ENCODE measurements at regions not wholly inside any gene's neighbourhood (a gene's known extent, or its start where the extent isn't known, plus 50 kb on each side); places are given as distances from the start of the nearest gene placed in this dataset.

- Histone ChIP-seq H3K4me3 (ENCODE audit: low read depth, low read length, poor library complexity, severe bottlenecking) (no peak overlapping the region), H3K4me1 (ENCODE audit: insufficient read depth, low read length, poor library complexity, severe bottlenecking) (no peaks in the 10 kb centered on the region), H3K27ac (ENCODE audit: low read depth, low read length, poor library complexity, severe bottlenecking) (no peak overlapping the region), H3K27me3 (replicated peaks; ENCODE audit: insufficient read depth, low read depth, low read length, poor library complexity) (peaks cover 20% of the 10 kb centered on the region), H3K36me3 (ENCODE audit: insufficient read depth, low read length, poor library complexity, severe bottlenecking) (no peaks in the 10 kb centered on the region), H3K9me3 (ENCODE audit: low read depth, low read length, poor library complexity, severe bottlenecking) (no peaks in the 10 kb centered on the region)
- BruUV-seq (replicated peaks), result no TSS peak
- POLR2A ChIA-PET (ENCODE audit: low non-redundant PET), result no interaction called here
- no peak for DNase-seq (ENCODE audit: low spot score)
- TF ChIP-seq CTCF (conservative IDR thresholded peaks at IDR 0.05; ENCODE audit: low read depth, low read length), result no peak
- TF ChIP-seq EZH2 (IDR thresholded peaks at IDR 0.05; ENCODE audit: borderline replicate concordance, low read depth, low read length, poor library complexity, severe bottlenecking), result no peak
- CTCF ChIA-PET, result interaction anchor here (1.2 kb wide), 1 partner anchor 17 kb away, joined by 3 read pairs; no protein-coding TSS in a partner anchor
- intact Hi-C loops (cut with micrococcal nuclease; ENCODE audit: unreplicated experiment), result no loop called here
Measured at GRCh38 chr7:142355328-142355727, 97.5 kb upstream of the PRSS58 start.

GRCh38 chr7:142353147-142354060, 95.5 kb upstream of the PRSS58 start:
- peaks cover 25% of the 10 kb centered on the region for H3K27me3 ChIP-seq (replicated peaks; ENCODE audit: insufficient read depth, low read depth, low read length, poor library complexity)
- ChIA-PET POLR2A (ENCODE audit: low non-redundant PET) (no interaction called here), CTCF (interaction anchor here (0.6 kb wide), 1 partner anchor 766 kb away, joined by 4 read pairs; no protein-coding TSS in a partner anchor)
- no peak overlapping the region for H3K4me3 ChIP-seq (ENCODE audit: low read depth, low read length, poor library complexity, severe bottlenecking)
- no peak for DNase-seq (ENCODE audit: low spot score)
- no peaks in the 10 kb centered on the region for H3K4me1 ChIP-seq (ENCODE audit: insufficient read depth, low read length, poor library complexity, severe bottlenecking)
- no peaks in the 10 kb centered on the region for H3K36me3 ChIP-seq (ENCODE audit: insufficient read depth, low read length, poor library complexity, severe bottlenecking)
- intact Hi-C loops (cut with micrococcal nuclease; ENCODE audit: unreplicated experiment), result no loop called here
- no TSS peak for BruUV-seq (replicated peaks)
- no peak overlapping the region for H3K27ac ChIP-seq (ENCODE audit: low read depth, low read length, poor library complexity, severe bottlenecking)
- H3K9me3 ChIP-seq (ENCODE audit: low read depth, low read length, poor library complexity, severe bottlenecking), result no peaks in the 10 kb centered on the region
- TF ChIP-seq CTCF (conservative IDR thresholded peaks at IDR 0.05; ENCODE audit: low read depth, low read length), result no peak
- TF ChIP-seq EZH2 (IDR thresholded peaks at IDR 0.05; ENCODE audit: borderline replicate concordance, low read depth, low read length, poor library complexity, severe bottlenecking), result no peak

GRCh38 chr7:142352543-142352942, 94.7 kb upstream of the PRSS58 start:
- POLR2A ChIA-PET (ENCODE audit: low non-redundant PET), result no interaction called here
- Histone ChIP-seq H3K4me3 (ENCODE audit: low read depth, low read length, poor library complexity, severe bottlenecking) (no peak overlapping the region), H3K27me3 (replicated peaks; ENCODE audit: insufficient read depth, low read depth, low read length, poor library complexity) (peaks cover 25% of the 10 kb centered on the region), H3K4me1 (ENCODE audit: insufficient read depth, low read length, poor library complexity, severe bottlenecking) (no peaks in the 10 kb centered on the region), H3K9me3 (ENCODE audit: low read depth, low read length, poor library complexity, severe bottlenecking) (no peaks in the 10 kb centered on the region), H3K27ac (ENCODE audit: low read depth, low read length, poor library complexity, severe bottlenecking) (no peak overlapping the region), H3K36me3 (ENCODE audit: insufficient read depth, low read length, poor library complexity, severe bottlenecking) (no peaks in the 10 kb centered on the region)
- no peak for DNase-seq (ENCODE audit: low spot score)
- intact Hi-C loops (cut with micrococcal nuclease; ENCODE audit: unreplicated experiment), result no loop called here
- CTCF ChIA-PET, result no interaction called here
- TF ChIP-seq EZH2 (IDR thresholded peaks at IDR 0.05; ENCODE audit: borderline replicate concordance, low read depth, low read length, poor library complexity, severe bottlenecking), result no peak
- TF ChIP-seq CTCF (conservative IDR thresholded peaks at IDR 0.05; ENCODE audit: low read depth, low read length), result no peak
- BruUV-seq (replicated peaks), result no TSS peak
